ENCODE measurements at regions not wholly inside any gene's neighbourhood (a gene's known extent, or its start where the extent isn't known, plus 50 kb on each side); places are given as distances from the start of the nearest gene placed in this dataset.
A peak's percentile ranks its signal among the peaks of the same experiment; 100 is the strongest.

DNA sequence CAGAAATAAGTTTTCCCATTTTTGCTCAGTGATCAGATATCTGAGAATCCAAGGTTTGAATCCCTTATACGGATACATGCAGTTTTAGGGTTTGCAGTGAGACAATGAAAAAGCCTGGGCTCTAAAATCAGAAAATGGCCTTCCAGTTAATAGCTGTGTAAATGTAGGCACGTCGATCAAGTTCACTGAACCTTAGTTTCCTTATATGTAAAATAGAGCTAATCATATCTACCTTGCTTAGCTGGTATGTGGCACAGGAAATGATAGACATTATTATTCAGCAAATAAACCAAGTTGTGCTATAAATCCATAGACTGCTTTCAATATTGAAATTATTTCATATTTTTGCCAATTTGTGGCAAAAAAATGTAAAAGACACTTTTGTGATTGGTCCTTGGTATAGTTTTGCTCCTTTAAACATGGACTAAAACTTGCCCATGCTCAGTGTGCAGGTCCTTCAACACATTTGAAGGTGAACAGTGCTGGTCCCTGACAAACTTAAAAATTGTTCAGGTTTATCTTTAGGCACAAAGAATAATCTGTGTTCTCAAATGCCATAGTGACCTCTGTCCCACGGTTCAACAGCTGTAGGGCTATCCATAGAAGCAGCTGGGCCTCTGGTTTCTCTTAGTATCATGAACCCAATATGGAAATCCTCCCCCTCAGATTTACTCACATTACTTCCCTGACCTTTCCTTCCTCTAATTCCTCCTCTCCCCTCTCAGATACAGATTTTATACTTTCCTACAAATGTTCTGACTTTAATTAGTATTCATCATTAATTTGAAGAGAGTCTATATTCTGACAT lies 51.0 kb downstream of the CCDC54 start:
- DNase-seq, result no peak

DNA sequence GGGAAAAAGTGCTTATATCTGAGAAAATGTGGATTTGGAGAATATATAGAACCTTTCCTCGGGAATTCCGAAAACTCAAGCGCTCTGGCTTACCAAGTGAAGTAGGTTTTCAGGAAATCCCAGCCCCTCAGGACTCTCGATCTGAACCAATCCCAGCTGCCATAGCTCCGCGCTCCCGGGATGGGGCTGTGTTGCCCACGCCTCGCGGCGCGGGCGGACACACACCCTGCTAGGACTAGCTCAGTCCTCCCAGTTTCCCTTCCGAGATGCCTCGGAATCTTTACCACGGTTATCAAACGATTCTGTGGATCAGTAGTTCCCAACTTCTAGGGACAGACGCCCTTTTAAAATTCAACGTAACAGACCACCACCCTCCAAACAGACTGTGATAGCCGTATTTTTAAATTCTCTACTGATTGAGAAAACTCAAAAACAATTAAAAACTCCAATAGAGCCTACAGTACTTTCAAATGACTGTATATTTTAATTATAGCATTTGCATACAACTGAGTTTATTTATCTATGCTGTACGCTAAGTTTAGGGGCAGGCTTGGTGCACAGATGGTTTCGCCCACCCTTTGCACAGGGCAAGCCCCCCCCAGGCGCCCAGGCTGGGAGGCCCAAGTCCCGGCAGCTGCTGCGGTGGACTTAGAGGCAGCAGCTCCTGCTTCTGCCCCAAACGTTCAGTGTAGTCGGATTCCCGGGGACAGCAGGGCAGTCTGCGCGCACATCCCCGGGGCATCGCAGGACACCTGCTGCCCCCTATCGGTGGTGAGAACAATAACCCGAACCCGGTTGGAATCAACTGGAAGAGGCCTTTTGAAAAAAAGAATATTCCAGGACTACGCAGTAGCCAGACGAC lies 52.3 kb downstream of the CCDC54 start:
- DNase-seq, result peak; percentile 33 to 59

DNA sequence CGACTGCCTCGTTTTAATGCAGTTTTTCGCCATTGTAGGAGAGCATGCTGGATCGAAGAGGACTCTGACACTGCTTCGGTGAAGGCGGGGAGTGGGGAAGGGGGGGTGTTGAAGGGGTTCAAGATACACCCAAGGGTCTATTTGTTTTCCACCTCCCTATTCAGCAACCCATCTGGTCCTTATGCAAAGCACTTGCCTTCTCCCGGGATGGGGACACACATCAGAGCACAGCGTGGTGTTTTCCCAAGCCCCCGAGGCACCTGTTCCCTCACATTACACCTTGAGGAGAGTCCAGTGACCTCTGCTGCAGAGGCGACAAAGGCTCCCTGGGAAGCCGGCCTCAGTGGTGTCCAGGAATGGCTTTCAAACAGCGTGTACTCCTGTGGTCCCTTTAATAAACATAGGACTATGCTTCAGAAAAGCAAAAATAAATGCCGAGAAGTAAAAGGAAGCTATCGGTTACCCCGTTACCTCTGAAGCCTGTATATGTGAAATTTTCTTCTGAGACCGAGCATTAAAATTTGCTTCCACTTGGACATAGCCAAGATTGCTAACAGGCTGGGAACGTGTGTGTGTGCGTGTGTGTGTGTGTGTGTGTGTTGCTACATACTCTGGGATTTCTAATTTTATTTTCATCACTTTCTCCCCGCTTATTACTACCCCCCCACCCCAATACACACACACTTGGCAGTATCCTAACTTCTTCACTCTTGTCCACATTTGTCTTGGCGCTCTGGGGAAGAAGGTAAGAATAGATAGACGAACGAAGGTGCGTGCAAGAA lies 53.2 kb downstream of the CCDC54 start:
- no peak for DNase-seq

- peak in 1 of 2 experiments; percentile 19 for DNase-seq
Measured at GRCh38 chr3:107430996-107431245, 53.7 kb downstream of the CCDC54 start.

DNA sequence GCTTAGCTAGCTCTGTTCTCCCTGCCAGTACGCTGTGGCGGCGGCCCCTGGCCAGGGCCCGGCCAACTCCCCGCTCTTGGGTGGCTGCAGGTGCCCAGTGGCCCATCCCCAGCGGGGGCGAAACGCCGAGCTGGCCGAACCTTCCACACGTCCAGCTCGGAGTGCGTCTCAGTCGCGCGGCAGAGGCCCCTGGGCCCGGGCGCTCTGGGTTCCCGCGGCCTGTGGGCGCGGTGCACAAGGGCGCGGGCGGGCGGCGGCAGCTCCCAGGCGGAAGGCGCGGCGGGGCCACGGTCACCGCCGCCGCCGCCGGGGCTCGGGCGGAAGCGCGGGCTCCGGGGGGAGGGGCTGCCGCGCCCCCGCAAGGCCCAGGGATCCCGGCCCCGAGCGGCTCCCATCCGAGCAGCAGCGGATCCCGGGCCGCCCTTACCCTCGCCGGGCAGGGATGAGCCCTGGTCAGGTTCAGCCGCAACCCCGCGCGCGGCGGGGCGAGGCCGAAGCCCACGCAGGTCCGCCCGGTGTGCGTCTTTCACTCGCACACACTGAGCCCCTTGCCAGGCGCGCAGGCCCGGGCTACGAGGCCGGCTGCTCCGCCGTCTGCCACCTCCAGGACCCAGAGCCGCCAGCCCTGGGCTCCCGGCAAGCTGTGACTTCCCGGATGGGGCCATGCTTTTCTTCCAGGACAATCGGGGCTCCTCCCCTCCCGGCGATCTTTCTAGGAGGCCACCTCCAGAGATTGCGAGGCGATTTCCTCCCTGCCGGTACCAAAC lies 54.2 kb downstream of the CCDC54 start:
- peak; percentile 19 to 48 for DNase-seq

- DNase-seq, result no peak
Measured at GRCh38 chr3:107432013-107432515, 54.8 kb downstream of the CCDC54 start.

DNA sequence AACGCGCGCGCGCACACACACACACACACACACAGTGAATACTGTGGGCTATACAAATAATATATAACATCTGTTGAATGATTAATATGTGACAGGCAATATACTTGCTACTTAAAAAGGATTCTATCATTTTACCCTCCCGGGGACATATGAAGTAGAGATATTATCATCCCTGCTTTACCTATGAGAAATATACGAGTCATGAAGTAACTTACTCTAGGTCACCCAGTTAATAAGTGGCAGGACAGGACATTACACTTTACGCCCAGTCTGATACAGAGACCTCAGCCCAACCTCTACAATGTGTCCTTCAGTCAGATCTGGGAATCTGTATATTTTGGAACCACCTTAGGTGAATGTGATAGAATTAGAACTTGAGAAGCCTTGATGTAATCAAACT lies 55.4 kb downstream of the CCDC54 start:
- no peak for DNase-seq

DNA sequence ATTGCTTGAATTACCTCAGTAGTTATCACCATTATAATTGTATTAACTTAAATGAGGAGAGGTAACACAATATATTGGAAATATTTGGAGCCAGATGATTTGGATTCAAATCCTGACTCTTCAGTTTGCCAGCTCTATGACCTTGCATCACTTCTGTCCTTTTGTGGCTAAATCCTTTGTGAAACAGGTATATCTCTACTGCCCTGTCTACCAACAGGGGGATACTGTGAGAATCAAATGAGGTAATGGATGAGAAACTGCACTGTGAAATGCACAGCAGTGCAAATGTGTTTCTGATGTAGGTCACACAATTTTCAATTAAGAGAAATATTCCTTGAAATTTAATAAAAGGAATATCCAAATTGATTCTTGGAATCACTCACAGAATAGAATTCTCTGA lies 58.8 kb downstream of the CCDC54 start:
- DNase-seq, result no peak

DNA sequence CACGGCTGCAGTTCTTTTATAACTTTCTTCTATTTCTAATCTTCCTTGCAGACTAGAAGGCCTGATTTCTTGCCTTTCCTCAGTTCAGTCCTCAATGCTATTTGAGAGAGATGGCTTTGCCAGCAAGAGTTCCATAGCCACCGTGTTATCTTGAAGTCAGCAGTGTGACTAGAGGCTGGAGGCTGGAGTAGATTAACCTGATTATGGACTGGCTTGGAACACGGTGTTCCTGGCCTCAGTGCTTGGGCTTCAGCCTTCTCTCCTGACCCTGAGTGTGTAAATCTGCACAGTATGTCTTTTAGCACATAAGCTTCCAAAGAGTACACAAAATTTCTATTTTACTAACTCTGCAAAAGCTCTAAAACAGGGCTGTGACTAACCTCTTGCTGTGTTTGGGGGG lies 61.4 kb downstream of the CCDC54 start:
- DNase-seq, result no peak

DNA sequence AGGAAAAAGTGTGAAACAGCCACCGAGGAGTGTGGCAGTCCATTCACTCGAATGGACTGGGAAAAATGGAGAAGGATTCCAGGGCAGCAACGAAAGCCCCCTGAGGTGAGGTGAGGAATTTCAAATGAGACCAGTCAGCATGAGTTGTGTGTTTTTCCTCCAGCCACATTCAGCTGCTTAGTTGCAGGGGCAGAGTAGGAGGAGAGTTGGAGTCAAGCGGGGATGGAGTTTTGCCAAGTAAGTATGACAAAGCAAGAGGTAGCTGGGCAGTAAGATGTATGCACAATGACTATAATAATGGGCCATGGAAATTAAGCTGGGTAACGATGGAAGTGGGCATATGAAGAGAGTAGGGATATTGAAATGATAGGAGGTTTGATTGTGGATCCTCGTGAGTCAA lies 64.4 kb downstream of the CCDC54 start:
- no peak for DNase-seq

- no peak for DNase-seq
Measured at GRCh38 chr3:107443461-107443860, 66.2 kb downstream of the CCDC54 start.

- DNase-seq, result no peak
Measured at GRCh38 chr3:107446706-107447105, 69.5 kb downstream of the CCDC54 start.

DNA sequence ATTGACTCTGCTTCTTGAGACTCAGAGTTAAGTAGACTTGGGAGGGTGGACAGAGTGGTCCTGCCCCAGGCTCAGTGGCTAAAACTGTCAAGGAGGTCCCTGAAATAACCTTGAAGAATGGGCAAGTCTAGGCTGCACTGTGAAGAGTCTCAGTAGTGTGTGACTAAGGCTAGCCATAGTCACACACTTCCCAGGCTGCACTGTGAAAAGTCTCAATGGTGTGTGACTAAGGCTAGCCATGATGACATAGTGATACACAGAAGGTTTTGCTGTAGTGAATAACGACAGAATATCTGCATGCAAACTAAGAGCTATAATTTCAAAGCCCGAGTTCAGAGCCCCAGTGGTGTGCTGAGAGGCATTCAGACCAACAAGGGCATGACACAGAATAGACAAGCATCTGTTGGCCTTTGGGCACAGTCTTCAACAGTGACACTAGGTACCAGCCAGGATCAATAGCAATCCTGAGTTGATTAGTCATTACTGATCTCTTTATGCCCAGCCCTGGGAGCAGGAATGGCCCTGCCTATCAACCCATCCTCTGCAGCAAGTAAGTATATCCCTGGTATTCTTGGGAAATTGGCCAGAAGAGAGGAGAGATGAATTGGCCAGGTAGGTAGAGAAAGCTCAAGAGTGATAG lies 72.4 kb upstream of the BBX start:
- DNase-seq, result no peak

GRCh38 chr3:107452436-107452835 lies 70.3 kb upstream of the BBX start:
- no peak for DNase-seq

DNA sequence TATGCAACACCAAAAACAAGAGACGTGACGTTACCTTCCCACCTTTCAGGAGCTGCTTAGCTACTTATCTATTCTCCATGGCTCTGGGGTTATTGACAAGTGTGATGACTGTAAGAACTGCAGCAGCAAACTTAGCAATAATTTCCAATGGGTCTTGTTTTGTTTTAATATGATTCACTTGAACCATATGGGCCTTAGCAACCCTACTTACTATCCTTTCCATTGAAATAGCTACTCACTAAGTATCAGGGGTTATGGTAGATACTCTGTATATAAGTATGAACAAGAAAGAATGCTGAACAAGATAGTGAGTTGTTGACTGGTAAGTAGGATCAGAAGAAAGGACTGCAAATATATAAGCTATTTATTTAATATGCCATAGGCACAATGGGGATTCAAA lies 69.3 kb upstream of the BBX start:
- DNase-seq, result no peak

DNA sequence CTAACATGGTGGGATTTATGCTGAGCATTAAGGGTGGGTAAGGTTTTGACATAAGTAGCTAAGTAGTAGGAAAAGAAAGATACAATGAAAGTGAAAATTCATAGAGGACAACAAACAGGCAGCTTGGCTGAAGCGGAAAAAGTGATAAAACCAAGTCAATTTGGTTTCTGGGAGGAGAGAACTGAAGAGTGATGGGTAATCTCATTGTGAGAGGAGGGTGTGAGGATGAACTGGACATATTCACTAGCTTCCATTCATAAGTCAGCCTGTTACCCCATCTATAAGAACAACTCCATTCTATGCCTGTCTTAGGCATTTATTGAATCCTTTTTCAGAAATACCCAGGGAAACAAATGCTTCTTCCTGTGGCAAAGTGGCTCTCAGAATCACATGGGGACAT lies 67.1 kb upstream of the BBX start:
- no peak for DNase-seq

DNA sequence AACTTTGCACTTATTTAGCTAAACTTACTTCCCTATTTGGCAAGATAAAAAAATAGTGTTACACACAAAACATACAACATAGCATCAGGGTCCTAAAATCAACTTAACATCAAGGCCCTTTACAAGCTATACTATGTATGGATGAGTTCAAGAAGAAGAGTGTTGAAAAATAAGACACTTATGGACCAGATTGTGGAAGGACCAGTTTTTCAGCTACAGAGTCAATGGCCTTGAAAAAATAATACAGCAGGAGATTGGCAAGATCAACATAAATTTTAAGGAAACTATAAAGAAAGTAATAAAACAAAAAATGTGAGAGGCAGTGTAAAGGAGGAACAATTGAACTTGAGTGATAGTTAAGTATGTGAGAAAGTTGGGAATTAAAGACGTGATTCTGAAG lies 66.3 kb upstream of the BBX start:
- no peak for DNase-seq

GRCh38 chr3:107458871-107459270 lies 63.9 kb upstream of the BBX start:
- DNase-seq, result no peak

- no peak for DNase-seq
Measured at GRCh38 chr3:107461721-107462120, 61.0 kb upstream of the BBX start.

DNA sequence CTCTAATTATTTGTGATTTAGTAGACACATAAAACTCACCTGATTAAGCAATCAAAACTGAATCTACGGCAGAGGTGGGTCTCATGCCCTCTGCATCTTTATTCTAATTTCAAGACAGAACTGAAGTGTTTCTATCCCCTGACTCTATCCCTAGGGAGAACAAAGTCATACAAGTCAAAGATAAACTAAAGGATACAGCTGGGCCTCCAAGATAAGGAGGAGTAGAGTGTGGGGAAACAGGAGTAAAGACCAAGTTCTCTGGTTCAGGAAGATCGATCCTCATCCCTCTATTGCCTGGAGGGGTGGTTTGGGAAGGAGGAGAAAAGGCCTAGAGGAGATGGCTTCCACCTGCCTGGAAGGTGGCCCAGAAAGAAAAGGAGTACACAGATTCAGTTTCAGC lies 58.7 kb upstream of the BBX start:
- DNase-seq, result no peak

DNA sequence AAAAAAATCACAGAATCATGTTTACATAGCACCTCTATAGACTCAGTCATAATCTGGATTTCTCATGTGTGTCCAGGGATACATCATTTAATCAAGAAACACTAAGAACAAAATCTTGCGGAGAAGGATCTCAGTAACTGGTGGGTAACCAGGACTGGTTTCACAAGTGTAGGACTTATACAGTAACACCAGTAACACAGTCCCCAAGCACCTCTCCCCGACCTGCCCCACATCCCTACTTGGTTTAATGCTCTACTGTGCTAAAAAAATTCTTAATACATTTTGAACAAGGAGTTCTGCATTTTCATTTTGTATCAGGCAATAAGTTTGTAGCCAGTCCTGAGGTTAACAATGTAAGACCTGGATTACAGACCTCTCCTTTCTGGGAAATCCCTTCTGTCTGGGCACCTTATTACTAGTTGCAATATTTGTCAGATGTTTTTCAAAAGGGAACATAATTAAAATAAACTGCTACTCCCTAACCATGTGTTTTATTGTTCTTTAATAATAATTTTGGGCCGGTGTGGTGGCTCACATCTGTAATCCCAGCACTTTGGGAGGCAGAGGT lies 57.6 kb upstream of the BBX start:
- no peak for DNase-seq

DNA sequence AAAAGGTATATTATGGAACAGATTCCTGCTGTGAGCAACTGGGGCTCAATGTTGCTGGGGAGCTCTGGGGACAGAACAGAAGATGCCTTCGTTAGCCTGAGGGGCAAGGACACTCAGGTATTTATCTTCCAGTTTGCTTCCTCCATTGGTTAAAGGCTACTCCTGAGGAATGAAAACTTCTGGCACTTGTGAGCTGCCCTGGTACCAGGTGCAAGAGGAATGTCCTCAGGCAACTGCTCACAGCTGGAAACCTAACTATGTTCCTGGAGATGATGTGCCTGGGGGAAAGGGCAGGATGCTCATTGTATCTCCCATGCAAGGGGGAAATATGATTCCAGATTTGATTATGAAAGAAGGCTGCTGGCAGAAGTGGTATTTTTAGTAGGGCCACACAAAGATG lies 54.0 kb upstream of the BBX start:
- no peak for DNase-seq
